ENCODE measurements at regions not wholly inside any gene's neighbourhood (a gene's known extent, or its start where the extent isn't known, plus 50 kb on each side); places are given as distances from the start of the nearest gene placed in this dataset.

GRCh38 chr4:186017801-186018200, 51.2 kb upstream of the TLR3 start:
- no peak for TF ChIP-seq CTCF (conservative IDR thresholded peaks at IDR 0.05 in 1 of 2, IDR thresholded peaks at IDR 0.05 in 1 of 2; ENCODE audit: low read depth in 1 of 2, low read length in 2 of 2)
- no peak for TF ChIP-seq EZH2 (IDR thresholded peaks at IDR 0.05; ENCODE audit: low read length, missing control alignments)

All from fibroblast of lung (primary cell).